Duodenal mucosa (tissue), 2 donors: ENCODE measurements at regions not wholly inside any gene's neighbourhood (a gene's known extent, or its start where the extent isn't known, plus 50 kb on each side); places are given as distances from the start of the nearest gene placed in this dataset.

ENCODE experiments used
- H3K27ac ChIP-seq: one replicate; pipeline ENCODE4 v1.7.0; 2013; ENCODE audit warnings: low read depth, low read length
- H3K27me3 ChIP-seq, 2 donors: one replicate each; pipeline ENCODE4 v1.7.0; 2013; ENCODE audit warnings: low read length in 2 of 2, control low read depth in 1 of 2; ENCODE audit not compliant: insufficient read depth in 2 of 2, control insufficient read depth in 1 of 2
- H3K36me3 ChIP-seq, 2 donors: one replicate each; pipeline ENCODE4 v1.7.0; 2013; ENCODE audit warnings: low read length in 2 of 2, control low read depth in 1 of 2; ENCODE audit not compliant: insufficient read depth in 2 of 2, control insufficient read depth in 1 of 2
- H3K4me1 ChIP-seq, 2 donors: one replicate each; pipeline ENCODE4 v1.7.0; 2013; ENCODE audit warnings: low read length in 2 of 2, control low read depth in 1 of 2; ENCODE audit not compliant: insufficient read depth in 2 of 2, control insufficient read depth in 1 of 2
- H3K4me3 ChIP-seq, 2 donors: one replicate each; pipeline ENCODE4 v1.7.0; 2013; ENCODE audit warnings: low read length in 2 of 2, low read depth in 1 of 2
- H3K9ac ChIP-seq, 2 donors: one replicate each; pipeline ENCODE4 v1.7.0; 2013; ENCODE audit warnings: low read length in 2 of 2, low read depth in 1 of 2
- H3K9me3 ChIP-seq, 2 donors: one replicate each; pipeline ENCODE4 v1.7.0; 2013; ENCODE audit warnings: low read length in 2 of 2, control low read depth in 1 of 2; ENCODE audit not compliant: control insufficient read depth in 1 of 2

- Histone ChIP-seq H3K4me1 (no peaks in the 10 kb centered on the region), H3K4me3 (no peak overlapping the region), H3K9me3 (no peaks in the 10 kb centered on the region), H3K36me3 (no peaks in the 10 kb centered on the region), H3K27me3 (no peaks in the 10 kb centered on the region), H3K27ac (no peak overlapping the region), H3K9ac (no peak overlapping the region)
Measured at GRCh38 chr3:94607778-94608177, 544.9 kb downstream of the NSUN3 start.

- Histone ChIP-seq H3K36me3 (no peaks in the 10 kb centered on the region), H3K4me1 (no peaks in the 10 kb centered on the region), H3K4me3 (no peak overlapping the region), H3K27ac (no peak overlapping the region), H3K9ac (no peak overlapping the region), H3K27me3 (no peaks in the 10 kb centered on the region), H3K9me3 (no peaks in the 10 kb centered on the region)
Measured at GRCh38 chr3:94609908-94610307, 547.0 kb downstream of the NSUN3 start.

GRCh38 chr3:94611596-94611995 lies 548.7 kb downstream of the NSUN3 start:
- Histone ChIP-seq H3K4me1 (no peaks in the 10 kb centered on the region), H3K9ac (no peak overlapping the region), H3K27ac (no peak overlapping the region), H3K4me3 (no peak overlapping the region), H3K36me3 (no peaks in the 10 kb centered on the region), H3K27me3 (no peaks in the 10 kb centered on the region), H3K9me3 (no peaks in the 10 kb centered on the region)

GRCh38 chr3:94612631-94613030 lies 549.8 kb downstream of the NSUN3 start:
- Histone ChIP-seq H3K27ac (no peak overlapping the region), H3K4me3 (no peak overlapping the region), H3K36me3 (no peaks in the 10 kb centered on the region), H3K9ac (no peak overlapping the region), H3K9me3 (no peaks in the 10 kb centered on the region), H3K4me1 (no peaks in the 10 kb centered on the region), H3K27me3 (no peaks in the 10 kb centered on the region)

- H3K9ac ChIP-seq = no peak overlapping the region
- no peaks in the 10 kb centered on the region for H3K4me1 ChIP-seq
- H3K27me3 ChIP-seq = no peaks in the 10 kb centered on the region
- H3K36me3 ChIP-seq = no peaks in the 10 kb centered on the region
- no peaks in the 10 kb centered on the region for H3K9me3 ChIP-seq
- no peak overlapping the region for H3K27ac ChIP-seq
- H3K4me3 ChIP-seq = no peak overlapping the region
Measured at GRCh38 chr3:94614192-94614591, 551.3 kb downstream of the NSUN3 start.

GRCh38 chr3:94615275-94616065 lies 552.6 kb downstream of the NSUN3 start:
- H3K36me3 ChIP-seq = no peaks in the 10 kb centered on the region

GRCh38 chr3:94616833-94617232 lies 554.0 kb downstream of the NSUN3 start:
- H3K4me1 ChIP-seq = no peaks in the 10 kb centered on the region
- no peaks in the 10 kb centered on the region for H3K27me3 ChIP-seq
- no peak overlapping the region for H3K9ac ChIP-seq
- peaks cover 0 to 3% of the 10 kb centered on the region in 2 donors for H3K9me3 ChIP-seq
- H3K27ac ChIP-seq = no peak overlapping the region
- H3K4me3 ChIP-seq = no peak overlapping the region
- no peaks in the 10 kb centered on the region for H3K36me3 ChIP-seq

More at GRCh38 chr3:94615275-94616065, 552.6 kb downstream of the NSUN3 start:
- no peaks in the 10 kb centered on the region for H3K9me3 ChIP-seq
- no peaks in the 10 kb centered on the region for H3K27me3 ChIP-seq
- H3K27ac ChIP-seq = no peak overlapping the region
- H3K4me3 ChIP-seq = no peak overlapping the region
- H3K4me1 ChIP-seq = no peaks in the 10 kb centered on the region
- H3K9ac ChIP-seq = no peak overlapping the region

GRCh38 chr3:94617312-94617711 lies 554.5 kb downstream of the NSUN3 start:
- Histone ChIP-seq H3K27ac (no peak overlapping the region), H3K36me3 (no peaks in the 10 kb centered on the region), H3K4me1 (no peaks in the 10 kb centered on the region), H3K9ac (no peak overlapping the region), H3K27me3 (no peaks in the 10 kb centered on the region), H3K4me3 (no peak overlapping the region), H3K9me3 (peaks cover 0 to 3% of the 10 kb centered on the region in 2 donors)

- no peaks in the 10 kb centered on the region for H3K36me3 ChIP-seq
- H3K27me3 ChIP-seq = no peaks in the 10 kb centered on the region
- H3K4me3 ChIP-seq = no peak overlapping the region
- no peaks in the 10 kb centered on the region for H3K4me1 ChIP-seq
- H3K9ac ChIP-seq = no peak overlapping the region
- no peak overlapping the region for H3K27ac ChIP-seq
- peaks cover 0 to 3% of the 10 kb centered on the region in 2 donors for H3K9me3 ChIP-seq
Measured at GRCh38 chr3:94619643-94620042, 556.8 kb downstream of the NSUN3 start.

- peaks cover 0 to 2% of the 10 kb centered on the region in 2 donors for H3K9me3 ChIP-seq
- no peaks in the 10 kb centered on the region for H3K36me3 ChIP-seq
- H3K9ac ChIP-seq = no peak overlapping the region
- no peaks in the 10 kb centered on the region for H3K27me3 ChIP-seq
- no peak overlapping the region for H3K27ac ChIP-seq
- H3K4me3 ChIP-seq = no peak overlapping the region
- no peaks in the 10 kb centered on the region for H3K4me1 ChIP-seq
Measured at GRCh38 chr3:94626573-94626972, 563.7 kb downstream of the NSUN3 start.
